Stimulated activated CD8-positive, alpha-beta memory T cell treated with anti-CD3 and anti-CD28 coated beads, Interleukin-7, amount 100 ng/mL, for 24 hours (primary cell): ENCODE measurements at regions not wholly inside any gene's neighbourhood (a gene's known extent, or its start where the extent isn't known, plus 50 kb on each side); places are given as distances from the start of the nearest gene placed in this dataset.
"Not testable (repeated sequence)": the region's sequence is repeated elsewhere in the genome, so short reads cannot be mapped to it uniquely, and the experiment has no call there.

Experiments used
- DNase-seq: peaks from one replicate; pipeline ENCODE4 v3.0.0-alpha.2; 2020; ENCODE audit warnings: low read depth

- DNase-seq = no peak
Observed at GRCh38 chr5:18553269-18553668, 919.0 kb downstream of the TAF11L14 start.

GRCh38 chr5:18560602-18561001, 926.3 kb downstream of the TAF11L14 start:
- no peak for DNase-seq

GRCh38 chr5:18563853-18564252, 929.6 kb downstream of the TAF11L14 start:
- DNase-seq = no peak

GRCh38 chr5:18566671-18567070, 932.4 kb downstream of the TAF11L14 start:
- no peak for DNase-seq

- no peak for DNase-seq
Observed at GRCh38 chr5:18576586-18576985, 942.3 kb downstream of the TAF11L14 start.

GRCh38 chr5:18601185-18601584, 966.9 kb downstream of the TAF11L14 start:
- no peak for DNase-seq

GRCh38 chr5:18602402-18602801, 968.1 kb downstream of the TAF11L14 start:
- no peak for DNase-seq

- DNase-seq = no peak
Observed at GRCh38 chr5:18605186-18605585, 970.9 kb downstream of the TAF11L14 start.

GRCh38 chr5:18607570-18607969, 973.3 kb downstream of the TAF11L14 start:
- no peak for DNase-seq

- not testable (repeated sequence) for DNase-seq
Observed at GRCh38 chr5:18617191-18617590, 982.9 kb downstream of the TAF11L14 start.

- no peak for DNase-seq
Observed at GRCh38 chr5:18630458-18631045, 996.3 kb downstream of the TAF11L14 start.

- no peak for DNase-seq
Observed at GRCh38 chr5:18652404-18653215, 1018.4 kb downstream of the TAF11L14 start.

GRCh38 chr5:18653216-18653752, 1019.0 kb downstream of the TAF11L14 start:
- no peak for DNase-seq

- no peak for DNase-seq
Observed at GRCh38 chr5:18660511-18660910, 1026.3 kb downstream of the TAF11L14 start.

- no peak for DNase-seq
Observed at GRCh38 chr5:18662231-18662630, 1028.0 kb downstream of the TAF11L14 start.

GRCh38 chr5:18674212-18674611, 1040.0 kb downstream of the TAF11L14 start:
- DNase-seq = not testable (repeated sequence)

- DNase-seq = no peak
Observed at GRCh38 chr5:18675041-18675440, 1040.8 kb downstream of the TAF11L14 start.

GRCh38 chr5:18686253-18686652, 1052.0 kb downstream of the TAF11L14 start:
- DNase-seq = no peak

GRCh38 chr5:18687429-18687828, 1053.2 kb downstream of the TAF11L14 start:
- DNase-seq = no peak

GRCh38 chr5:18699681-18700080, 1065.4 kb downstream of the TAF11L14 start:
- no peak for DNase-seq

GRCh38 chr5:18702821-18703220, 1068.6 kb downstream of the TAF11L14 start:
- DNase-seq = no peak

- no peak for DNase-seq
Observed at GRCh38 chr5:18712936-18713485, 1078.8 kb downstream of the TAF11L14 start.

GRCh38 chr5:18720002-18720401, 1085.7 kb downstream of the TAF11L14 start:
- no peak for DNase-seq
